Stimulated activated CD4-positive, alpha-beta T cell treated with anti-CD3 and anti-CD28 coated beads, TNF-alpha, amount 100 ng/mL, for 24 hours (primary cell): ENCODE measurements at regions not wholly inside any gene's neighbourhood (a gene's known extent, or its start where the extent isn't known, plus 50 kb on each side); places are given as distances from the start of the nearest gene placed in this dataset.
"Not testable (repeated sequence)": the region's sequence is repeated elsewhere in the genome, so short reads cannot be mapped to it uniquely, and the experiment has no call there.

Source experiments
- DNase-seq, 3 experiments: peaks; one replicate each; pipeline ENCODE4 v3.0.0-alpha.2; 2020; ENCODE audit warnings: low read depth in 3 of 3

DNA sequence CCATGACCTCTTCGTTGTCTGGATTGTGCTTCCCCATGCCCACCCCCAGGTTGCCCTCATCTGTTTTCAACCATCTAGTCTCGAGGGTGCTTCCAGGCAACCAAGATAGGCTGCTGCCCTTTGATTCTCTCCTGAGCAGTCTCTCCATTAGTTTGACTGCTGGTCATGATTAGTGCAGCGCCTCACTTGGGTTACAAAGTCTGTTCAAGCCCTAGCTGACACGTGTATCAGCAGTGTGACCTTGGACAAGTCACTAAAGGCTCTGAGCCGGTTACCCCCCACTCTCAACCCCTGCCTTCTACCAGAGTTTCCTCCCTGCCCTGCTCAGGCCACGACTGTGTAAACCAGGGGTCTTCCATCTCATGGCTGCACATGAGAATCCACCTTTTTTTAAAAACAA lies 185.3 kb upstream of the PWP1 start:
- DNase-seq = no peak

DNA sequence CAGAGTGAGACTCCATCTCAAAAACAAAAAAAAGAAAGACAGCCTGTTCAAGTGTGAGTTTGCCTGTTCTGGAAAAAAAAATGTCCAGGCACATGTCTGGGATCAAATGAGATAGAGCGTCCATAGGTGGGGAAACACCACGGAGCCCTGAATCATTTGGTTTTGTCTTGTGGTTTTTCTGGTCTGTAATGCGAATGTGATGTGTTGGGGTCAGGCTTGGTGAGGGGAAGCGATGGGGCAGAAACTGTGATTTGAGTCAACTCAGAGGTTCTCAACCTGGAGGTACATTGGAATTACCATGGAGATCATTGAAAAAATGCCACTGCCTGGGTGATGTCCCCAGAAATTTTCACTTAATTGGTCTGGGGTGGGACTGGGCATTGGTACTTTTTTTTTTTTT lies 183.9 kb upstream of the PWP1 start:
- DNase-seq = no peak

DNA sequence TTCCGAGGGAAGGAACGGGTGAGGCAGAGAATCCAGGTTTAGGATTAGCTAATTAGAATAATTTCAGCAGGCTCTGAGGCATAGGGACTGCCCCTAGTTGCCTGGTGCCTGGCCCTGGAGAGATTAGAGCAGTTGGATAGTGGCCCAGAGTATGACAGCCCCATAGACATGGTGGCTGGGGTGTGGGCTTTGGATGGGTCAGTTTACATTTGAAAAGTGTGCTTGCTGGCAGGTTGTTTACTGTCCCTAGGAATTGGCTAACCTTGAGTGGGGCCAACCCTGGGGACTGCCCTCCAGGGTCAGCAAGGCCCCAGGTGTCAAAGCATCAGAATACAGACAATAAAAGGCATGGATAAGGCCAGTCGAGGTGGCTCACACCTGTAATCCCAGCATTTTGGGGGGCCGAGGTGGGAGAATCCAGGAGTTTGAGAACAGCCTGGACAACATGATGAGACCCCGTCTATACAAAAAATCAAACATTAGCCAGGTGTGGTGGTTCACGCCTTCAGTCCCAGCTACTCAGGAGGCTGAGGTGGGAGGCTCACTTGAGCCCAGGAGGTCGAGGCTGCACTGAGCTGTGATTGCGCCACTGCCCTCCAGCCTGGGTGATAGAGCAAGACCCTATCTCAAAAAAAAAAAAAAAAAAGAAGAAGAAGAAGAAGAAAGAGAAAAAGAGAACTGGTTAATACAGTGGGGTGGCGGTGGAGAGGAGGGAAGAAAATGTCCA lies 182.3 kb upstream of the PWP1 start:
- no peak for DNase-seq

DNA sequence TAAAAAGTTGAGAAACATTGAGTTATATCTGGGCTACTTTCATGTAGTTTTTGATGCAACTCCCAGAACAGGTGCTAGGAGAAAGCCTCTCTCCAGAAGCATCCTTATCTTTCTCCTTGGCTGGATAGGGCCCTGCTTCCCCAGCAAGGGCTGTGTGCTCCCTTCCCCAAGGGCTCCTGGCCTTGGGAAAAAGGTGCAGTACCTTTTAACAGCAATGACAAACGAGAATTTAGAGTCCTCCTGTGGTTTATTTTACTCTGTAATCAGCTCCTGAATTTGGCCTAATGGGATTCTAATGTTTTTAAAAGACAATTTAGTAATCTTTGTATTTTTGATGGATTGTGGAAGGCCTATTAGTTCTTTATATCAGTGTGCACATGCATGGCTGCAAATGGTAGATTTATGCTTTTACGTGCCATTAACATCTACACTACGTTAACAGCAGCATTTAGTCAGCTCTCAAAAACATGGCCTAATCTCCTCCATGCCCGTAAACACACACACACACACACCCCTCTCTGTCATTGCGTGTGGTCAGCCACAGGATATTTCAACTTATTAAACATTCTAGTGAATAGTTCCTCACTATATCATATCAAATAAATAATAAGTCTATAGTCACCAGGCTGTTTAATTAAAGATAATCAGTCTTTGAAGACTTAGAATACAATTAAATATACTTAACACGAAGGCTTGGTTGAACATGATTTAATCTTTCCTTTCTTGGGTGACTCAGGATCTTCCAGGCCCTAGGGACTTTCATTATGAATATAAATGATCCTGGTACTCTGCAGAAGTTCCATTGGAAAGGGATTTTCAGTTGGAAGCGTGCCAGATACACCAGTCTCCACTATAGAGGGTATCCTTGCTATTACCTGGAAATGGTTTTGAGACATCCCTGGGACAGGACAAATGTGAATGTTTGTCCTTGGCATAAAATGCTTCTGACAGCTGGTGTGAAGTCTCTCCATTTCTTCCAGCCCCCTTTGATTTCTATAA lies 181.4 kb upstream of the PWP1 start:
- no peak for DNase-seq

DNA sequence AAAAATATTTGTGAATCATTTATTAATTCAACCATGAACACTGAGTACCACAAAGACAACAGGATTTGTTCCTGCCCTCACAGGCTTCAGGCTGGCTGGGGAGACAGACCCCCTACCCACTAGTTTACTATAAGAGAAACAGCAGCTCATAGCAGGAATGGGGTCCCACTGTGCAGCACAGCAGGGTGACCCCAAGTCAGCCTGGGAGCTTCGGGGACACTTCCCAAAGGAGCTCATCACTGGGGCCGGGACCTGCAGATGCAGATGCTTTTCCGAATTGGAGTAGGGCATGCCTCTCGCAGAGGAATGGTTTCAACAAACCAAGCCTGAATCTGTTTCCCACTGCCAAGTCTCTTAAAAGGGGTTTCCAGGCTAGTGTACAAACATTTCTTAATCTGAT lies 176.2 kb upstream of the PWP1 start:
- DNase-seq = no peak

DNA sequence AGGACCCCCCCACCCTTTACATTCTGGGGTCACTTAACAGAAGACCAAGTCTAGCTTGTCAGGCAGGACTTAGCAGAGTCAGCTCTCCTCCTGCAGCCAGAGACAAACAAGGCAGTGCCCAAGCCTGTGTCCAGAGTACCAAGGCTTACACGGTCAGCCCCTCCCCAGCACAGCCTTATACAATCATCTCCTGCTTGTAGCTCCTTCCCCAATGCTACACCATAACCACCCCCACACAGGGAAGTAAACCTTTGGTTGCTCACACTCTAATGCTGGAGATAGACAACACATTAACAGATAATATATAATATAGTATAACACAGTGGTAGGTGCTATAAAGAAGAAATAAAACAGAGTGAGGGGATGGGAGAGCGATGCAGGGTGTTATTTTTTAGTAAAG lies 175.4 kb upstream of the PWP1 start:
- DNase-seq = no peak

DNA sequence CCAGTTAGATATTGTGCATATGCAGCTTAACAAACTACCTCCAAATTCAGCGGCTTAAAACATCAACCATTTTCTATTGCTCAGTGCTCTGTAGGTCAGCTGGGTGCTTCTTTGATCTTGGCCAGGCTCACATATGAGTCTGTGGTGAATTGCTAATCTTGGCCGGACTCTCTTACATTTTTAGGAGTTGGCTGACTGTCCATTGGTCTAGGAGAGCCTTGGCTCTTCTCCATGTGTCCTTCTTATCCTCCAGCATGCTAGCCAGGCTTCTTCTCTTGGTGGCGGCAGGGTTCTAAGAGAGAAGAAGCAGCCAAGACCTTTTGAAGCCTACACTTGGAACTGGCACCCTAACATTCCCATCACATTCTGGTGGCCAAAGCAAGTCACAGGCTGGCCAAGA lies 174.3 kb upstream of the PWP1 start:
- DNase-seq = no peak

DNA sequence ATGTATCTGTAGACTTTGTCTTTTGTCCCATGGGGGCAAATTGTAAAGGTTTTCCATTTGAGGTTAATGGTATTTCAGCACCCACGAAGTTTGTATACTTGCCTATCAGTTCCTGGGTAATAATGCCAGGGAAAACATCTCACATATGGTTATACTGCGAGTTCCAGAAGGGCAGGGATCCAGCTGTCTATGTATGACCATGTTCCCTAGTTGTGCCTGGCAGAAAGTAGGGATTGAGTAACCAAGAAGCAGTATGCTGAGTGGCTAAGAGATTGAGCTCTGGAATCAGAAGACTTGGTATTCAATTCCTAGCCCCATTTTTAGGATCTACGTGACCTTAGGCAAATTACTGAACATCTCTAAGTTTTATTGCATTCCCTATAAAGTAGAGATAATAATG lies 173.2 kb upstream of the PWP1 start:
- no peak for DNase-seq

DNA sequence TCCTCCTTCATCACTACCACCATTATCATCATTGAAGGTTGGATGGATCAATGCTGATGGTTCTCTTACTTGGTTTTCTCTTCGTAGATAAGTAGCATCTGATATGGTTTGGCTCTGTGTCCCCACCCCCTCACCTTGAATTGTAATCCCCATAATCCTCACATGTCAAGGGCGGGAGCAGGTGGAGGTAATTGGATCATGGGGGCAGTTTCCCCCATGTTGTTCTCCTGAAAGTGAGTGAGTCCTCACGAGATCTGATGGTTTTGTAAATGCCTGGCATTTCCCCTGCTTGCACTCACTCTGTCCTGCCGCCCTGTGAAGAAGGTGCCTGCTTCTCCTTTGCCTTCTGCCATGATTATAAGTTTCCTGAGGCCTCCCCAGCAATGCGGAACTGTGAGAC lies 172.4 kb upstream of the PWP1 start:
- no peak for DNase-seq

DNA sequence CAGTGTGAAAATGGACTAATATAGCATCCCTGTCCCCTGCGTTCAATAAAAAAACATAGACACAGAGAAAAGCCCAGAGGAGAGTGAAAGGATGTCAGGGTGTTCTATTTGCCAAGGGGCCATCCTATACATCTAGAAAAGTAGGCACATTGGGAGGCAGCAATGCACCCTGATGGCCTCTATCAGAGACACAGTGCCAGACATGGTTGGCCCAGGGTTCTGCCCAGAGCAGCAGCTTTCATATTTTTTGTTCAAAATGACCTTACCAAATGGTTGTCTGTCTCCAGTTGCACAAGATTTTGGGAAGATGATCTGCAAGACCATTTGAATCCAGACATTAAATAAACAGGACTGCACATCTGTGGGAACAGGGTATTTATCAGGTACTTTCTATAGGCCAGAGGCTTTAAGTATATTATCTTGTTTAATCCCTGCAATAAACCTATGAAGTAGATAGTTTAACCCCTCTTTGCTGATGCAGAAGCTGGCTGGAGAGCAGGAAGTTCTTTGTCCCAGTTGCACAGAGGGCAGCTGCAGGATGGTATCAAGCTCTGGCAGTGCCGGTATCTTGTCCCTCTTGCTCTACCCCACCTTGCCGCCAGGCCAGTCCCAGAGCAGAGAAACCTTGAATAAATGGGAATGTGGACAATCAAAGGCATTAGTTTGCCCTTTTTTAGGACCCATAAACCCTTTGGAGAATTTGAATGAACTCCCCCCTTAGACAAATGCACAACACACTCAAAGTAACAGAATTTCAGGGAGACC lies 171.8 kb upstream of the PWP1 start:
- DNase-seq = no peak

DNA sequence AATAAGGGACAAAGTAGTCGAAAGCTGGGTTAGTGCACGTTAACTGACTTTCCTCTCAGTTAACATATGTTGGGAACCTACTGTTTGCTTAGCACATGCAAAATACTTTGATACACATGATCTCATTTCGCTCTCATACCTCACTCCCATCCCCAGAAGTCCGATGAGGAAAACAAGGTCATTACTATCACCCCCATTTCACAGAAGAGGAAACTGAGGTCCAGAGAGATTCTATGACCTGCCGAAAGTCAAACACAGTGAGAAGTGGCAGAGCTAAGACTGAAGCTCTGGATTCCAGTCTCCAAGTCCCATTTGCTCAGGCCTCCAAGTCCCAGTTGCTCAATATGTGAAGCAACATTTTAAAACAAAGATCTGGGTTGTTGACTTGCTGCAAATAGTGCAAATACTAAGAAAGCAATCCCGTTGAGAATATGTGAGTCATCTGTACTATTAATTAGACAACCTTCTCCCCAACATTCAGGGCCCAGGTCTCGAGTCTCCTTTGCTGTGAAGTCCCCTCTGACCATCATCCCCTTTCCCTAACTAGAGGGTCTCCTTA lies 170.6 kb upstream of the PWP1 start:
- DNase-seq = no peak

DNA sequence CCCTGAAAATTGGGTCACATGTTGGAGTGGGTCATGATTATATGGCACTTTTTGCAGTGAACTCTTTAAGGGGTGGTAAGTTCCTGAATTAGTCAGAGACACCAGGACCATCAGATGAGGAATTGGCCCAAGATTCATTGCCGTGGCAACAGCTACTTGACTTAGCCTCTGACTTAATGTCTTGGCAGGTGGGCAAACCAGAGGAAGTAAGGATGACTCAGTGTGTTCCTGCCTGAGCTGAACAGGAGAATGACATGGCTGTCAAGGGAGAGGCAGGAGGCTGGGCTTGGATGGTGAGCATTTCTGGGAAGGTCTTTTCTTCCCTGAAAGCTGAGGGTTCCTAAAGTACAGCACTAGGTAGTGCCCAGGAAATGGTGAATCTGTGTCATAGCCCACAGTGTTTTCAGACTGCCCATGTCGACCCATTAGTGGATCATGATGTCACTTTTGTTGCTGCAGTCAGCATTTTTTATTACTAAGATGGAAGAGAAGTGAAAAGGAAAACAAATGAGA lies 170.1 kb upstream of the PWP1 start:
- DNase-seq = peak in 1 of 3 experiments; percentile 15

DNA sequence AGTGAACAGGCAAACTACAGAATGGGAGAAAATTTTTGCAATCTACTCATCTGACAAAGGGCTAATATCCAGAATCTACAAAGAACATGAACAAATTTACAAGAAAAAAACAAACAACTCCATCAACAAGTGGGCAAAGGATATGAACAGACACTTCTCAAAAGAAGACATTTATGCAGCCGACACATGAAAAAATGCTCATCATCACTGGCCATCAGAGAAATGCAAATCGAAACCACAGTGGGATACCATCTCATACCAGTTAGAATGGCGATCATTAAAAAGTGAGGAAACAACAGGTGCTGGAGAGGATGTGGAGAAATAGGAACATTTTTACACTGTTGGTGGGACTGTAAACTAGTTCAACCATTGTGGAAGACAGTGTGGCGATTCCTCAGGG lies 167.8 kb upstream of the PWP1 start:
- DNase-seq = not testable (repeated sequence)

DNA sequence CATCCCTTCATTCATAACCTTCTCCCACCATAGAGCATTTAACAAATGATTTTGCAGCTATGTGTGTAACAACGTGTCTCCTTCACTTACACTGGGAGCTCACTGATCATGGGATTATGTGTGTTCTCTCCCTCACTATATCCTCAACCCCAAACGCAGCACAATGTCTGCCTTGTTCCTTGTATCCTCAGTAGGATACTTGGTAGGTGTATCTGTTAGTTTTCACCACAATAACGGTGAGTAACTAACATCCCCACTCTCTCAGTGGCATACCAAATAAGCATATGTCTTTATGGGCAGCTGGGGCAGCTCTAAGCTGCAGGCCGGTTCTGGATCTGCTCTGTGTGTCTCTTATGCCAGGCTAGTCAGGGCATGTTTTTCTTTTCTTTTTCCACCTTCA lies 166.7 kb upstream of the PWP1 start:
- no peak for DNase-seq

DNA sequence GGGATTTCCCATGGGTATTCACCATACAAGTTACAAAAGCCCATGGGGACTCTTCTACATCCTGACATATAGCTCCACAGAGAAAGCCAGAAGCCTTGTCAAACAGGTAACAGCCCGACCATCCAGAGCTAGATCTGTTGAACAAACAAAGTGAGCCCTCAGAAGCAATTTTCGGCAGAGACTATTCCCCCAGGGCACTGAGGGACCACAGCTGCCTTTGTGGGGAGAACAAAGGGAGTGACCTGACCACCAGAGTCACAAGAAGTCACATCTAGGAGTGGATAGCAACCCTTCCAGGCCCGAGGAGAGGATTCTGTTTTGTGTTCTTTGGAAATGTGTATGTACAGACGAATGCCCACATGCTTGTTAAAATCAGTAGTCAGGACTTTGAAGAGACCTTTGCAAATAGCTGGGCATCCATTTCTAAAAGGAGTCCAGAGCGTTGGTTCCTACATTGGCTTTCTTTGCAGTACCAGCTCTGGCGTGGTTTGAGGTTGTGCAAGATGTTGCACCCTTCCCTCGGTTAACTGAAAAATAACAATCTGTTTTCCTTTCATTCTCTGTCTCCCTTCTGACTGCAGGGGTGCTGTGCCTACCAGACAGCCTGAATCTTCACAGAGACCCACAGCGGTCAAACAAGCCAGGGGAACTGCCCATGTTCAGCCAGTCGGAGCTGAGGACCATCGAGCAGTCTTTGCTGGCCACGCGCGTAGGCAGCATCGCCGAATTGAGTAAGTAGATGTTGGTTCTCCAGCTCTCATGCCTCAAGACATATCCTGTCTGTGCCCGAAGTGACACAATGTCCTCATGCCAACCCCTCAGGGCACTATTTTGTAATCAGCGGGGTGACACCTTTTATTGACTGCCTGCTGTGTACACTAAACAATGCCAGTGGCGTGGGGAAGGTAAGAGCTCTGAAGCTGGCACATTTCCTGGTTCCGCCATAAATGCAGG lies 165.4 kb upstream of the PWP1 start:
- no peak for DNase-seq

DNA sequence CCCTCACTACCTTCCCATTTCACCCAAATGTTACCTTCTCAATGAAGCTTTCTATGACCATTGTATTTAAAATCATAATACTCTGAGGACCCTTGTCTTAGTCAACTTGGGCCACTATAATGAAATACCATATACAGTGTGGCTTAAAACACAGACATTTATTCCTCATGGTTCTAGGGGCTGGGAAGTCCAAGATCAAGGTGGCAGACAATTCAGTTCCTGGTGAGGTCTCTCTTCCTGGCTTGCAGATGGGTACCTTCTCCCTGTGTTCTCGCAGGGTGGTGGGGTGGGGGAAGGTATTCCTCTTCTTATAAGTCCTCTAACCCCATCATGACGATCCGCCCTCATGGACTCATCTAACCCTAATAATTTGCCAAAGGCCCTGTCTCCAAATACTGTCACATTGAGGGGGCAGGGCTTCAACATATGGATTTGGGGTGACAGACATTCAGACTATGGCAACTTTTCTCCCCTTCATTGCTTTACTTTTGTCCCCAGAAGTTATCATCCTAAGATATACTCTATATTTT lies 163.7 kb upstream of the PWP1 start:
- DNase-seq = no peak

DNA sequence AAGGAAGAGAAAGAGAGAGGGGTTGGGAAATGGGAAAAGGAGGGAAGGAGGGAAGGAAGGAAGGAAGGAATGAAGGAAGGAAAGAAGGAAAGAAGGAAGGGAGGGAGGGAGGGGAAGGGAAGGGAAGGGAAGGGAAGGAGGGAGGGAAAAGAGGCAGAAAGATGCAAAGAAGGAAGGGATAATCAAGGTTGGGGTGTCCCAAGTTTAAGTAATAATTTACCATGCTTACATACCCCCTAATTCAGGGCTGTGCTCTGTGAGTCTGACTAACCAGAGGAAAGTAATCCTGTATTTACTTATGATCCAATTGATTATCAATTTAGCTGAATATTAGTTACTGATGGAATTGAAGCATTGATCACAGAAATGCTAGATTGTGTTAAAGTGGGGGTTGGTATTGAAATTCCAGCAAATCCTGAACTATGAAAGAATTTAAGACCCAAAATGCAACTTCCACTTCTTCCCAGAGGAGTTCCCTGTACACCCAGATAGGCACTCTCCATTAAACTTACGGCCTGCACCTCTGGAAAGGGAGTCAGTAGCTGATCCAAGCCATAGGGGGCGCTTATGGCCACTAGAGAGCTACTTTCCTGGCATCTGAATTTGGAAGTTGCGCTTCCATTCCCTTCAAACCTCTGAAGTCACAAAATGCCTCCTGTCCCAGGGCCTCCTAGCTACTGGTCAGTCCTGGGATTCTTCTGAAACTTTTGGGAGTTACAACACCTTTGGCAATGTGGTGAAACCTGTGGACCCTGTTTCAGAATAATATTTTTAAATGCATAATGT lies 162.7 kb upstream of the PWP1 start:
- DNase-seq = no peak

DNA sequence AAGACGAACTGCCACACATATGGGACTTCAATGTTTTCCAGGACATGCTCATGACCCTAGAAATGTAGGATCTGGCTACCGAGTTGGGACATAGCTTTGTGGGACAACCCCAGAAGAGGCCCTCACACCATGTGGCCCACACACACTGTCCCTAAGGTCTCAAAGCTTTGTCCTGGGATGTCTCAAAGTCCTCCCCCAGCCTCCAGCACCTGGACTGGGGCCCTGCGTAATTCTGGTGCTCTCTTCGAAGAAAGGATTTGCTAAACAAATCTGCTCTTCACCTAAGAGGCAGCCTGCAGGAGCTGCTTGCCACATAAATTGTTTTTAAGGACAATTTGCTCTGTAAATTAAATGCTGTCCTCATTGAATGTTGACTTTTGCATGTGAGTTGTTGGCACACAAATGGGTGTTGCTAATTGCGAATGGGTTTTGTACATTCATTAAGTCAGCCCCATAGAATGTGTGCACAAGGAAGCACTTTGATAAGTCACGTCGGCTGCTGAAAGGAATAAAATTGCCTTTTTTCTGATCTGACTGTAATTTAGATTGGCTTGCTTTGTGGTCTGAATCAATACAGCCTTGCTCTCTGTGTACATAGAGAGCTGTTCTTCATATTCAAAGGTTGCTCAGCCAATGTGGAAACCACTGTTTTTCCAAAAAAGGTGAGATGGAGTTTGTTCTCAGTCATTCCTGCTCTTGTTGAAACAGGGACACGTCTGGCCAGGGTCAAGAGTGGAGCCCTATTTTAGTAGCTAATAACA lies 161.6 kb upstream of the PWP1 start:
- no peak for DNase-seq
